H7 (cell line): ENCODE measurements at regions not wholly inside any gene's neighbourhood (a gene's known extent, or its start where the extent isn't known, plus 50 kb on each side); places are given as distances from the start of the nearest gene placed in this dataset.
"Not testable (repeated sequence)": the region's sequence is repeated elsewhere in the genome, so short reads cannot be mapped to it uniquely, and the experiment has no call there.

Source experiments
- DNase-seq: peaks from one replicate; pipeline ENCODE4 v3.0.0; 2012
- H3K27me3 ChIP-seq: 2 replicates; pipeline ENCODE4 v1.6.0; 2011; ENCODE audit warnings: mild to moderate bottlenecking, low read length; ENCODE audit not compliant: control insufficient read depth, insufficient read depth
- H3K36me3 ChIP-seq: replicated peaks from 2 replicates; pipeline ENCODE4 v1.5.1; 2011; ENCODE audit warnings: low read length; ENCODE audit not compliant: control insufficient read depth, insufficient read depth
- H3K4me3 ChIP-seq: 2 replicates; pipeline ENCODE4 v1.5.1; 2011; ENCODE audit warnings: low read depth, mild to moderate bottlenecking, control low read depth, low read length, moderate library complexity; ENCODE audit not compliant: insufficient read depth

DNA sequence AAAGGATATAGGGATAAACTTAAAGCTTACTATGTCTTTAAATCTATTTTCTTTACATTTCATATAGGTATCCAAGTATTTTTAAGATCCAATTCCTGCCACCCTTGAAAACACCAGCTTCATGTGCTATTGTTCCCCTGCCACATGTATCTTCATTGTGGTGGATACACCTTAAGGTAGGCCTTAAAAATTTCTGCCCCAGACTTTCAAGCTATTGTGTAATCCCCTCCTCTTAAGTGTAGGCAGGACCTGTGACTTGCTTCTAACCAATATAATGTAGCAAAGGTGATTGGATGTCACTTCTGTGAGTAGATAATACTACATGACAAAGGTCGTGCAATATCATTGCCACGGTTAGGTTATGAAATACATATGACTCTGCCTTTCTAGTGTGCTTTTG is 119.5 kb downstream of the RAD51AP2 start:
- no peak for DNase-seq

DNA sequence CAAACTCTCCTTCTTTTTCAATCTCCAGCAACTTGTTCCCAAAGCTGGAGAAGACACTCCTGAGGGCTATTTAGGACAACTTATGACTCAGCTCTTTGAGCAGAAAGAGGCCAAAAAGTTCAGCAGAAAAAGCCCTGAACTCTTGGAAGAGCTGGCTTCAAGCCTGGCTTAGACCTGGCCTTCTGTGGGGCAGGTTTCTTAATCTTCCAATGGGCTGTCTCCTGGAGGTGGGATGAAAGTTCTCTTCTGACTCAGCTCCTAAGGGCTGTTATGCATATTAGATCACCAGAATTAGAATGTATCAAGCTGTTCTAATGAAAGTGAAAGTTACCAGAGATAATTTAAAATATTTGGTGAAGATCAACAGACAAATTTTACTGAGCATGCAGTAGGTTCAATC is 129.4 kb downstream of the RAD51AP2 start:
- no peak overlapping the region for H3K4me3 ChIP-seq
- H3K27me3 ChIP-seq: no peaks in the 10 kb centered on the region
- DNase-seq: no peak
- H3K36me3 ChIP-seq: no peaks in the 10 kb centered on the region

More for the DNA sequence above, 119.5 kb downstream of the RAD51AP2 start:
- no peak overlapping the region for H3K4me3 ChIP-seq
- H3K36me3 ChIP-seq: no peaks in the 10 kb centered on the region
- no peaks in the 10 kb centered on the region for H3K27me3 ChIP-seq

DNA sequence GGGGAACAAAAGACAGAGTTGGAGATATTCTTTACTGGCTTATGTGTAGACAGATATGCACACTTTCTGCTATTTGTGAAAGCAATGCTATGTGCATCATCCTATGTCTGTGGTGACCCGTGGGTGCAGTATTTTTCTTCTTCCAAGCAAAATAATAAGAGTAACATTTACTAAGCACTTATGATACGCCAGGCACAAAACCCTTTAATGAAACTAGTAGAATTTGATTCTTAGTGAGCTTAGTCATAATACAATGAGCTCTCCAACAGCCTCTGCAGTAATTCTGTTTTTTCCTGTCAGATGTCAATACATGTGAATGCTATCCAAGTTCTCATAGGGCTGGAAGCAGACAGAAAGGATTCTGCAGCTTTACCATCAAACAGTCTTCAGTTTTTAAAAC is 130.6 kb downstream of the RAD51AP2 start:
- no peak for DNase-seq
- H3K36me3 ChIP-seq: no peaks in the 10 kb centered on the region
- H3K4me3 ChIP-seq: no peak overlapping the region
- H3K27me3 ChIP-seq: no peaks in the 10 kb centered on the region

DNA sequence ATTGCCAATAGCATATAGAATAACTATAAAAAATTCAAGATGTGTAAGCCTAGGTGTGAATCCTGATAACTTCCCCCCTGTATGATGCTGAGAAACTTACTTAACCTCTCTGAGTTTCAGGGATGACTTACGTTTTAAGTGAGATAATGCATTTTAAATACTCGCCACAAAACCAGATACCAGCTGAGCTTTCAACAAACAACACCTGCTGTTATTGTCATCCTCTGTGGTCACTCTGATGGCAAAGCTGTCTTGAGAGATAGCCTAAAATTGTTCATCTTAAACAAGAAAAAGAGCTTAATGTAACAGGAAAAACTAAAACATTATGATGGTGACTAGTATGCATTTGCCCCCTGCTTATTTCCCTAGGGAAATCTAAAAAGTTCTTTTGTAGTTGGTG is 131.5 kb downstream of the RAD51AP2 start:
- DNase-seq: no peak
- Histone ChIP-seq H3K36me3 (no peaks in the 10 kb centered on the region), H3K27me3 (no peaks in the 10 kb centered on the region), H3K4me3 (no peak overlapping the region)

DNA sequence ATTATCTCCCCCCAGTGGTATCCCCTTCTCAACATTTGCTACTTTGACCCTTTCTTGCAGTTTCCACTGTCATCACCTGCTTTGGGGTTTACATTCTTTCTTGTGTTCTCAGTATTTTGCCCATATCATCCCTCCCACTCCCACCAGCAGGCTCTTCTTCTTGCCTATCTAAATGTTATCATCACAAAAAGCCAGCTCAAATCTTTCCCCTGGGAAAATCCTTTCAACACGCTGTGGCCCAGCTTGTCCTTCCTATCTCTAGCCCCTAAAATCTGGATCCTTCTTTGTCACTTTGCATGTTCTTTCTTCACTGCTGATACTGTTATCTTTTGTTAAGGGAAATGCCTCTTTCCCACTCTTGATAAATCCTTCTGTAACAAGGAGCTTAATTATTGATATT is 138.2 kb downstream of the RAD51AP2 start:
- DNase-seq: no peak
- no peaks in the 10 kb centered on the region for H3K27me3 ChIP-seq

DNA sequence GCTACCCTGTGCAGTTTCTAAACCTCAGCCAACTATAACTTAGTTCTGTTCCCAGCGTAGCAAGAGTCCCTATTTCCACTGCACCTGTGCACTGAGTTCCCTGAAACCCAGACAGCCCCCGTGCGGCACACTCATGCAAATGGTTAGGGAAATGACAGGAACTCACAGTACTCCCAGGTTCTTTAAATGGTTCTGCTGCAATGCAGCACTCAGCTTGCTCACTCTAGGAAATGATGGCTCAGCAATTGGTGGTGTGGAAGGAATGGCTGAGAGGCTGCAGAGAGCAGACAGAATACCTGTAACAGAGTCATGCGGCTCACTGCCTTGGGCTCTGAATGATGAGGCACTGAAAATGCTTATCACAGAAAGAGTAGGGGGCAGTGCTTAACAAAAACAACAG is 143.0 kb downstream of the RAD51AP2 start:
- no peak overlapping the region for H3K4me3 ChIP-seq
- H3K27me3 ChIP-seq: no peaks in the 10 kb centered on the region
- no peaks in the 10 kb centered on the region for H3K36me3 ChIP-seq
- no peak for DNase-seq

More for the DNA sequence above, 138.2 kb downstream of the RAD51AP2 start:
- Histone ChIP-seq H3K36me3 (no peaks in the 10 kb centered on the region), H3K4me3 (no peak overlapping the region)

DNA sequence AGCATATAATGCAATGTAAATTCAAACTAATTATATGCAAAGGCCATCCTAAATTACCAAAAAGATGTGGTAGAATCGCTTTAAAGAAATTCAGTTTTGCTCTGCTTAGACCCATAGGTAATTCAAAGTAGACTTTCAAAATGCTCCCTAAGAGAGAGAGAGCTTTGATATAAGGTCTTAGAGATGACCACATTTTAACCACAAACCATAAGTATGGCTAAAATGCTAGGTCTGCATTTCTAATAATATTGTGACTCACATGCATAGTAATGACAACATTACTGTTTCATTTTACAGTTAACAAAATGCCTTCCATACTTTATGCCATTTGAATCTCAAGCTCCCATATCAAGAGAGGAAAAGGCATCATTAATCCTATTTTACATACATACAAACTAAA is 144.5 kb downstream of the RAD51AP2 start:
- no peak for DNase-seq
- no peaks in the 10 kb centered on the region for H3K27me3 ChIP-seq
- H3K36me3 ChIP-seq: no peaks in the 10 kb centered on the region
- no peak overlapping the region for H3K4me3 ChIP-seq

DNA sequence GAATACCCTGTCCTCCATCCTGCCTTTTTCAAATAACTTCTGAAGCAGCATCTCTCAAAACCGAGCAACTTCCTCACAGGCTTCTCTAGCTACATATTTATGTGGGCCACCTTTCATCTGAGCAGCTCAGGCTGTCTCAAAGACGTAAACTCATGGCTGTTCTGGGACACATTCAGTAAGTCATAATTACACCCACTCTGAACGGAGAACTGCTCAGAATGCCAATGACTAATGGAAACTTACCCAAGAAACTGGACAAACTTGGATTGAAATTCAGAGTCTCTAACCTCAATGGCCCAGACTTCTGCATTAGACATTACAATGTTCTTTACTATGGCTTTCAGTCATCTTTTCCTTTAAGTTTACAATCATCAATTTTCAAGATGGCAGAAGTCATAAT is 145.2 kb downstream of the RAD51AP2 start:
- no peaks in the 10 kb centered on the region for H3K36me3 ChIP-seq
- DNase-seq: no peak
- H3K27me3 ChIP-seq: no peaks in the 10 kb centered on the region
- no peak overlapping the region for H3K4me3 ChIP-seq

DNA sequence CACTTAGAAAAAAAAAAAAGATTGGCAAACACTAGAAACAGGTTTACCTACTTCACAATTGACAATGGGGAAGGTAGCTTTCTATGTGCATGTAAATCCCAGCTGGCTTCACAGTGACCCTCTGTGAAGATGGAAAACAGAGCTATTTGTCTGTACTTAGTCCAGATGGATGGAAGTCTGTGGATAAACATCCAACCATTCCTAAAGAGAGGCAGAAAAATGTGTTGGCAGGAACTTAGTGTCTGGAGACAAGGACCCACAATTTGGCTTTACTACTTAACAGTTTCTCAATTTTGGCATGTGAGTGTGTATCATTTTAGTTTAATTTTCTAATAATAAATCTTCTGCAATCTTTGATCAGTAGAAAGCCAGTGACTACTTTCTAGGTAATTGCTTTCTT is 154.4 kb downstream of the RAD51AP2 start:
- Histone ChIP-seq H3K36me3 (no peaks in the 10 kb centered on the region), H3K27me3 (no peaks in the 10 kb centered on the region), H3K4me3 (no peak overlapping the region)
- DNase-seq: no peak

DNA sequence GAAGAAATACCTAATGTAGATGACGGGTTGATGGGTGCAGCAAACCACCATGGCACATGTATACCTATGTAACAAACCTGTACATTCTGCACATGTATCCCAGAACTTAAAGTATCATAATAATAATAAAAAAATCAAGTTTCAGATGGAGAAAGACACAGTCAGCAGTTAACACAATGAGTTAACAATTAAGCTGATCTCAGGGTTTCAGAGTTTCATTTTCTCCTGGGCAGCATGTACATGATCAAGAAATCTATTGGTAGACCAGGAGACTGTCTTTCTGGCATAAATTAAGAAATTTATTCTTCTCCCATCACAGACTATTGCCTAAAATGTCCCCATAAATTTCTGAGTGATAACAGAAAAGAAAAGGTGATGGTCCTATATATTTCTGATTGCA is 155.3 kb downstream of the RAD51AP2 start:
- no peaks in the 10 kb centered on the region for H3K36me3 ChIP-seq
- no peak for DNase-seq
- H3K4me3 ChIP-seq: no peak overlapping the region
- H3K27me3 ChIP-seq: no peaks in the 10 kb centered on the region

DNA sequence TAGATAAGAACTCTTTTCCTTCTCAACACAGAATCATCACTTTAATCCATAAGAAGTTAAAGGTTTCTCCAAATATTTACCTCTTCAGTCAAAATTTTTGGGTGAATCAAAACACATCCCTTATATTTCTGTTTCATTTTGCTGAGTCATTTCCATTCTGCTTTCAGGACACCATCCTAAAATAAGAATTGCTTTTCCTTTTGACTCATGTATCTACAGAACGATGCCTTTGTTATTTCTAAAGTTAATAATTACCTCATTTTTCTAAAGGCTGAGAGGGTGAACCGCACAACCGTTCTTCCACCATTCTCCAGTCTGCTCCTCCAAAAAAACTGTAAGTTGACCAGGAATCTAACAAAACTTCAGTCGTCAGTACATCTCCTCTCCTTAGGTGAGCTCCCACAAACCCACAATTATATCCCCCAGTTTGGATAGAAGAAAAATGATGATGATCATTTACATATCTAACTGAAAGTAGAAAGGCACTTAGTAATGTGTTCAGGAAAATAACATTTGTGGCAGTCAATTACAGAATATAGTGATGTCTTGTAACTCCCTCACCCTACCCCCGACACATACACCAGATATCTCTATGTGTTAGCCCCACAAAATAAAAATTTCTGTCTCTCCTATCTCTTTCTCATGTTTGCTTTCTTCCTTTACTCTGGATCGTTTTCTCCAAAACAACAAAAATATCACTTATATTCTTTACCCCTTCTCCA is 162.5 kb downstream of the RAD51AP2 start:
- Histone ChIP-seq H3K27me3 (no peaks in the 10 kb centered on the region), H3K36me3 (no peaks in the 10 kb centered on the region), H3K4me3 (no peak overlapping the region)
- no peak for DNase-seq

DNA sequence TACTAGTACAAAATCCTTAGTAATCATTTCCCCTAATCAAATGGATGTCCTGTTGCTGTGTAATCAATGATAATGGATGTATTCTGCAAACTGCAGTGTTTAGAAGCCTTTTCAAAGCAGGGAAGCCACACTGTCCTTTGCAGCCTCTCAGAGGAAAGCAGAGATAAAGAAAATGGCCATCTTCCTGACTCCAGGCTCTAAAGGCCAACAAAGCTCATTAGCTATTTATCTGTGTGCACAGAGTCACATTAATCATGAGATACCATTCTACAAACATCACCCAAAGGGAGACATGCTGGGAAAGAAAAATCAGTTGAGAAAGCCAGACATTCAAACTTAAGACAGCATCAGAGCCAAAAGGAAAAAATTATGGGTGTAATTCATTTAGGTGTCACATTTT is 165.0 kb downstream of the RAD51AP2 start:
- no peak for DNase-seq
- no peaks in the 10 kb centered on the region for H3K27me3 ChIP-seq
- H3K4me3 ChIP-seq: no peak overlapping the region
- no peaks in the 10 kb centered on the region for H3K36me3 ChIP-seq

DNA sequence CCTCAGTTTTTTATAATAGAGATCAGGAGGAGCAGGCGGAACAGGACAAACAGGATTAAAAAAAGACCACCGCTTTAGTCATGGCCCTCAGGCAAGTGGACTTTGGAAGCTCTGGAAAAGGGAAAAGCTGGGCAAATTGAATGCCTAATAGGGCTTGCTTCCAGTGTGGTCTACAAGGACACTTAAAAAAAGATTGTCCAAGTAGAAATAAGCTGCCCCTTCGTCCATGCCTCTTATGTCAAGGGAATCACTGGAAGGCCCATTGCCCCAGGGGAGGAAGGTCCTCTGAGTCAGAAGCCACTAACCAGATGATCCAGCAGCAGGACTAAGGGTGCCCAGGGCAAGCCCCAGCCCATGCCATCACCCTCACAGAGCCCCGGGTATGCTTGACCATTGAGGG is 175.5 kb downstream of the RAD51AP2 start:
- H3K4me3 ChIP-seq, H3K36me3 ChIP-seq, H3K27me3 ChIP-seq, DNase-seq: not testable (repeated sequence)

DNA sequence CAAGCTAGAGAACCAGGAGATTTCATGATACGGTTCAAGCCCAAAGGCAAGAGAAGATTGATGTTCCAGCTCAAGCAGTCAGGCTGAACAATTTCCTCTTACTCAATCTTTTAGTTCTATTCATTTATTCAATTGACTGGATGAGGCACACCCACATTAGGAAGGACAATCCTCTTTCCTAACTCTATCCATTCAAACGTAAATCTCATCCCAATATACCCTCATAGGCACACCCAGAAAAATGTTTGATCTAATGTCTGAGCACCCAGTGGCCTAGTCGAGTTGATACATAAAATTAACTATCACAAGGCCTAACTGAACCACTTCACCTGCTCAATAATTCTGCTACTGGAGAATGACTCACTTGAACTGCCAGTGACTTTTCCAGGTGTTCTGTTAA is 180.7 kb downstream of the RAD51AP2 start:
- Histone ChIP-seq H3K36me3 (no peaks in the 10 kb centered on the region), H3K4me3 (no peak overlapping the region), H3K27me3 (no peaks in the 10 kb centered on the region)
- no peak for DNase-seq

DNA sequence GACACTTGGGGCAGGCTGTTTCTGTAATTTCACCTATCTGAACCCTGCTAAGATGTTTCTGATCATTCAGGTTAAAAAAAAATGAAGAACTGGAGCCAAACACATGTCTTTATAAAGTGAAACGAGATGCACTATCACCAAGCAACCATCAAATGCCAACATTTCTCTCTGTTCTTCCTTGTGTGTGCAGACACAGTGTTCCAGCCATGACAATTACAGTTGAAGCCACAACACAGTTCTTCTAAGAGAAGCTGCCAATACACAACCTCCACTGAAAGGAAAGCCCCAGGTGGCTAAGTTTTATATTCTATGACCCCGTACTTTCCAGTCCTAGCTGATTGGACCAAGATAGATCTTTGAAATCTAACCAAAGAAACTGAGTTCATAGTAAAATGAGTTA is 181.8 kb downstream of the RAD51AP2 start:
- Histone ChIP-seq H3K4me3 (no peak overlapping the region), H3K27me3 (no peaks in the 10 kb centered on the region), H3K36me3 (no peaks in the 10 kb centered on the region)
- no peak for DNase-seq

DNA sequence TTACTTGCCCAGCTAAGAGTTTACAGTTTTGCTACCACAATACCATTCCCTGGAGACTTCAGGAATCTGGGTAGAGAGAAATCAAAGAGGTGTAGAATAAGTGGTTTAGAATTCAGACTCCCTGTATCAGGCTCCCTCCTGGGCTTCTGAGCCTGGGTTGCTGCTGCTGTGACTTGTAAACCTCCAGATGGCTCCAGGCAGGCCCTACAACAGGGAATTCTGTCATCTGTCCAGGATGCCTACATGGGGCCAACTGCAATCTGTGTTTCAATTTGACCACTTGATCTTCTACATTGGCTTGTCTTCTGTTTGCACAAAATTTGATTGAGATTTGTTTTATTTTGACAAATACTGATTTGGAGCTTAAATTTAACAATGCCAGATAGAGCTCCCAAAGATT is 183.9 kb downstream of the RAD51AP2 start:
- DNase-seq: no peak
- Histone ChIP-seq H3K36me3 (no peaks in the 10 kb centered on the region), H3K27me3 (no peaks in the 10 kb centered on the region), H3K4me3 (no peak overlapping the region)
